Loucy (cell line): ENCODE measurements at regions not wholly inside any gene's neighbourhood (a gene's known extent, or its start where the extent isn't known, plus 50 kb on each side); places are given as distances from the start of the nearest gene placed in this dataset.

Source experiments
- H2AFZ ChIP-seq: fragments of 200-600 bp; sonication (generic); 2 replicates; pipeline ENCODE4 v1.6.0; 2016; ENCODE audit warnings: antibody characterized with exemption, mild to moderate bottlenecking, low read length, moderate library complexity
- H3F3A ChIP-seq: fragments of 200-600 bp; 2 replicates; pipeline ENCODE4 v1.6.0; 2016; ENCODE audit warnings: antibody characterized with exemption, low read depth, mild to moderate bottlenecking
- H3K27me3 ChIP-seq: fragments of 200-600 bp; sonication (generic); 2 replicates; pipeline ENCODE4 v1.6.1; 2014; ENCODE audit warnings: low read length, mild to moderate bottlenecking; ENCODE audit not compliant: insufficient read depth, poor library complexity, severe bottlenecking
- H3K36me3 ChIP-seq: fragments of 200-600 bp; sonication (generic); 2 replicates; pipeline ENCODE4 v1.6.1; 2016; ENCODE audit warnings: low read length; ENCODE audit not compliant: insufficient read depth
- H3K4me1 ChIP-seq: fragments of 200-600 bp; sonication (generic); 2 replicates; pipeline ENCODE4 v1.5.1; 2014; ENCODE audit warnings: low read length, mild to moderate bottlenecking; ENCODE audit not compliant: insufficient read depth, poor library complexity, severe bottlenecking
- H3K4me2 ChIP-seq: fragments of 200-600 bp; sonication (generic); 2 replicates; pipeline ENCODE4 v1.6.0; 2014; ENCODE audit warnings: antibody characterized with exemption, low read length, low read depth, mild to moderate bottlenecking; ENCODE audit not compliant: poor library complexity, severe bottlenecking
- H3K4me3 ChIP-seq: fragments of 200-600 bp; sonication (generic); 2 replicates; pipeline ENCODE4 v1.5.1; 2014; ENCODE audit warnings: low read length, mild to moderate bottlenecking, mixed read lengths; ENCODE audit not compliant: poor library complexity, severe bottlenecking
- H3K79me2 ChIP-seq: fragments of 200-600 bp; sonication (generic); 2 replicates; pipeline ENCODE4 v1.6.1; 2014; ENCODE audit warnings: low read length; ENCODE audit not compliant: insufficient read depth
- H3K9ac ChIP-seq: fragments of 200-600 bp; sonication (generic); 2 replicates; pipeline ENCODE4 v1.6.0; 2014; ENCODE audit warnings: mild to moderate bottlenecking, low read depth, low read length, moderate library complexity; ENCODE audit not compliant: poor library complexity, severe bottlenecking
- H3K9me2 ChIP-seq: fragments of 200-600 bp; sonication (generic); replicated peaks from 2 replicates; pipeline ENCODE4 v1.6.1; 2016; ENCODE audit warnings: low read depth, low read length, mixed read lengths
- H3K9me3 ChIP-seq: fragments of 200-600 bp; sonication (generic); 2 replicates; pipeline ENCODE4 v1.6.1; 2014; ENCODE audit warnings: mild to moderate bottlenecking, antibody characterized with exemption, low read length, low read depth; ENCODE audit not compliant: insufficient read depth
- H4K20me1 ChIP-seq: fragments of 200-600 bp; sonication (generic); 2 replicates; pipeline ENCODE4 v1.6.0; 2014; ENCODE audit warnings: antibody characterized with exemption, low read length, mild to moderate bottlenecking; ENCODE audit not compliant: insufficient read depth, poor library complexity, severe bottlenecking
- EZH2phosphoT487 ChIP-seq: fragments of 200-600 bp; IDR thresholded peaks from 2 replicates; pipeline ENCODE4 v1.6.1; 2018; ENCODE audit warnings: antibody characterized with exemption, mild to moderate bottlenecking, moderate library complexity, borderline replicate concordance
- TF ChIP-seq, protein P1 (sequence below): fragments of 200-600 bp; sonication (generic); conservative IDR thresholded peaks from 2 replicates; pipeline ENCODE4 v1.5.1; 2014; ENCODE audit warnings: mild to moderate bottlenecking, antibody characterized with exemption, low read length

DNA sequence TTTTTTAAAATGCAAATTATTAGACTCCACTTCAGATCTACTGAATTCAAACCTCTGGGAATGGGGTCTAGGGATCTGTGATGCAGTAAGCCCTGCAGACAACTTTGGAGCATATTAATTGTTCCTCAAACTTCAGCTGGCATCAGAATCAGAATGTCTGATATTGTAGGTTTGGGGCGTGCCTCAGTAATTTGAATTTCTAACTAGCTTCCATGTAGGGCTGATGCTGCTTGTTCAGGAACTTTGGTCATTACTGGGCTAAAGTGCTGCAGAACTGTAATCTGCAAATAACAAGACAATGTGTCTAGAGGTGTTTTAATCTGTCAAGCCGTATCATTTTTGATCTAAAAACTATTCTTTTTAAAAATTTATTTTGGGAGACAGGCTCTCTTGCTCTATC, 1719.7 kb upstream of the PIK3C3 start:
- no peaks in the 10 kb centered on the region for H4K20me1 ChIP-seq
- no peak overlapping the region for H3K4me2 ChIP-seq
- H3K9me2 ChIP-seq, result no peaks in the 10 kb centered on the region
- H3K36me3 ChIP-seq, result no peaks in the 10 kb centered on the region
- H3K27me3 ChIP-seq, result no peaks in the 10 kb centered on the region
- no peak overlapping the region for H3K9ac ChIP-seq
- H3K4me1 ChIP-seq, result no peaks in the 10 kb centered on the region
- TF ChIP-seq, protein P1, sequence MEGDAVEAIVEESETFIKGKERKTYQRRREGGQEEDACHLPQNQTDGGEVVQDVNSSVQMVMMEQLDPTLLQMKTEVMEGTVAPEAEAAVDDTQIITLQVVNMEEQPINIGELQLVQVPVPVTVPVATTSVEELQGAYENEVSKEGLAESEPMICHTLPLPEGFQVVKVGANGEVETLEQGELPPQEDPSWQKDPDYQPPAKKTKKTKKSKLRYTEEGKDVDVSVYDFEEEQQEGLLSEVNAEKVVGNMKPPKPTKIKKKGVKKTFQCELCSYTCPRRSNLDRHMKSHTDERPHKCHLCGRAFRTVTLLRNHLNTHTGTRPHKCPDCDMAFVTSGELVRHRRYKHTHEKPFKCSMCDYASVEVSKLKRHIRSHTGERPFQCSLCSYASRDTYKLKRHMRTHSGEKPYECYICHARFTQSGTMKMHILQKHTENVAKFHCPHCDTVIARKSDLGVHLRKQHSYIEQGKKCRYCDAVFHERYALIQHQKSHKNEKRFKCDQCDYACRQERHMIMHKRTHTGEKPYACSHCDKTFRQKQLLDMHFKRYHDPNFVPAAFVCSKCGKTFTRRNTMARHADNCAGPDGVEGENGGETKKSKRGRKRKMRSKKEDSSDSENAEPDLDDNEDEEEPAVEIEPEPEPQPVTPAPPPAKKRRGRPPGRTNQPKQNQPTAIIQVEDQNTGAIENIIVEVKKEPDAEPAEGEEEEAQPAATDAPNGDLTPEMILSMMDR, result no peak
- TF ChIP-seq EZH2phosphoT487, result no peak
- no peaks in the 10 kb centered on the region for H3K9me3 ChIP-seq
- H2AFZ ChIP-seq, result no peak overlapping the region
- H3K4me3 ChIP-seq, result no peak overlapping the region
- no peaks in the 10 kb centered on the region for H3K79me2 ChIP-seq
- no peaks in the 10 kb centered on the region for H3F3A ChIP-seq

DNA sequence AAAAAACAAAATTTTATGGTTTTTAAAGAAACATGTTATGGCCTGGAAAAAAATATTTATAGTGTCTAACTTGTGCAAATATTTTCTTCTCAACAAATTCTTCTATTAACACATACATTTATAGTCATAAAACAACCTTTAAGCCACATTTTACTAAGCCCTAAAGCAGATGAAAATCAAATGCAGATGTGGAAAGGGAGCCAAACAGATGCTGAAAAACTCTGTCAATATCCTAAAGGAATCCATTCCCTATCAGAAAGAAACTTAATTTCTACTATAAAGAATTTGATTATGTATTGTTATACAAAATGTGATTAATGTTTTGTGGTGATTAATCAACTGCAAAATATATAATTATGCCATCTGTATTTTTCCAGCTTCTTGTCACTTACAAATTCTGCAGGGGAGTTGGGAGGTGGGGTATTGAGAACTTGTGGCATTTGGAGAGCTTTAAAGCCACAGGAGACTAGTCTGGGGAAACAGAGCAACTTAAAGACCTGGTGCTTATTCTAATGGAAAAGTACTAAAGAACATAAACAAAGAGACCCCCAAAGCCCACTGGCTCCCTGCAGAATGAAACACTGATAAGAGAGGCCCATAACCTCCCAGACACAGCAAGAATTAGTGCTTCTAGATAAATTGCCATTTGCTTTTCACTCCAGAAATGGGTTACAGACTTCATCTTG, 1721.0 kb upstream of the PIK3C3 start:
- Histone ChIP-seq H3F3A (no peaks in the 10 kb centered on the region), H3K9ac (no peak overlapping the region), H2AFZ (no peak overlapping the region), H3K79me2 (no peaks in the 10 kb centered on the region), H4K20me1 (no peaks in the 10 kb centered on the region), H3K4me1 (no peaks in the 10 kb centered on the region), H3K27me3 (no peaks in the 10 kb centered on the region), H3K36me3 (no peaks in the 10 kb centered on the region), H3K9me2 (no peaks in the 10 kb centered on the region), H3K4me2 (no peak overlapping the region), H3K4me3 (no peak overlapping the region), H3K9me3 (no peaks in the 10 kb centered on the region)
- TF ChIP-seq EZH2phosphoT487, result no peak
- TF ChIP-seq, protein P1, result no peak

DNA sequence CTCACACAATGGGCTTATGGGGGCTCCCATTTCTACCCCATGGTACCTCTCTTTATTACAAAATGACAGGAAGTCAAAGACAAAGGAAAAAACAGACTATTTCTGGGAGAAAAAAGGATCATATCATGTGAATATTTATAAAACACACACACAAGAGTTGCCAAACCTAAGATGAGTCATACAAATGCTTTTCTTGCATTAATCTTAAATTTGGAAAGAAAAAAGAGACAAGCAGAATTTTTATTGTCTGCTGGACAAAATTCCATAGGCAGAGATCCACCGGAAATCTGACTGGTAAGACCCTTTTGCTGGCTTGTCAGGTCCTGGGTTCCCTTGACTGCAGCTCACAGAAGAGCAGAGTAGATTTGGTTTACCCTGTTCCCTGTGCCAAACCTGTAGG, 1732.3 kb upstream of the PIK3C3 start:
- no peaks in the 10 kb centered on the region for H3K9me2 ChIP-seq
- H3K9me3 ChIP-seq, result no peaks in the 10 kb centered on the region
- H3K79me2 ChIP-seq, result no peaks in the 10 kb centered on the region
- H3F3A ChIP-seq, result no peaks in the 10 kb centered on the region
- TF ChIP-seq EZH2phosphoT487, result no peak
- TF ChIP-seq, protein P1, result no peak
- H3K27me3 ChIP-seq, result no peaks in the 10 kb centered on the region
- H3K4me2 ChIP-seq, result no peak overlapping the region
- H4K20me1 ChIP-seq, result no peaks in the 10 kb centered on the region
- H3K36me3 ChIP-seq, result no peaks in the 10 kb centered on the region
- H2AFZ ChIP-seq, result no peak overlapping the region
- H3K9ac ChIP-seq, result no peak overlapping the region
- H3K4me3 ChIP-seq, result no peak overlapping the region
- H3K4me1 ChIP-seq, result no peaks in the 10 kb centered on the region
